Neural cell (in vitro differentiated cells): ENCODE measurements at regions not wholly inside any gene's neighbourhood (a gene's known extent, or its start where the extent isn't known, plus 50 kb on each side); places are given as distances from the start of the nearest gene placed in this dataset.

Experiments
- EZH2 ChIP-seq: fragments of 200-600, 300-800 bp; shearing (Covaris generic), sonication (generic); IDR thresholded peaks from 2 replicates; pipeline ENCODE4 v1.6.1; 2014; ENCODE audit warnings: antibody characterized with exemption, low read length, borderline replicate concordance, mild to moderate bottlenecking; ENCODE audit not compliant: insufficient read depth, poor library complexity, severe bottlenecking
- RAD21 ChIP-seq: fragments of 450-650 bp; conservative IDR thresholded peaks from 2 replicates; pipeline ENCODE4 v1.6.1; 2014; ENCODE audit warnings: antibody characterized with exemption, mild to moderate bottlenecking, moderate library complexity
- TF ChIP-seq, protein P1 (sequence below): IDR thresholded peaks from 2 replicates; pipeline ENCODE4 v1.6.1; 2012; ENCODE audit warnings: borderline replicate concordance

DNA sequence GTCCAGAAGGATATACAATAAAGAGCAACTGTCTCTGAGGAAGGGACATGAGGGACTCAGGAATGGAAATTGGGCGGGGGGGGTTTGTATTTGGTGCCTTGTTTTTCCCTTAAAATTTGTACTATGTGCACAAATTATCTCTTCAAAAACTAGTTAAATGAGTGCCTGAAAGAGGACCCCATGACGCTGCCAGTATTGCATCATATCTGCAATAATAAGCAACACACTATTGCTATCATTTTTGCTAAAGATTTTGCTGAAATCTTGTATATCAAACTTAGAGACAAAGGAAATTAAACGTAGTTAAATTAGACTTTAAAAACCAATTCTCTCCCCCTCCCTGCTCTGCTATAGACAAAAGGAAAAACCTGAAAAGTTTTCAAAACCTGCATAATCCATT is 89.7 kb upstream of the SLC30A5 start:
- TF ChIP-seq, protein P1, sequence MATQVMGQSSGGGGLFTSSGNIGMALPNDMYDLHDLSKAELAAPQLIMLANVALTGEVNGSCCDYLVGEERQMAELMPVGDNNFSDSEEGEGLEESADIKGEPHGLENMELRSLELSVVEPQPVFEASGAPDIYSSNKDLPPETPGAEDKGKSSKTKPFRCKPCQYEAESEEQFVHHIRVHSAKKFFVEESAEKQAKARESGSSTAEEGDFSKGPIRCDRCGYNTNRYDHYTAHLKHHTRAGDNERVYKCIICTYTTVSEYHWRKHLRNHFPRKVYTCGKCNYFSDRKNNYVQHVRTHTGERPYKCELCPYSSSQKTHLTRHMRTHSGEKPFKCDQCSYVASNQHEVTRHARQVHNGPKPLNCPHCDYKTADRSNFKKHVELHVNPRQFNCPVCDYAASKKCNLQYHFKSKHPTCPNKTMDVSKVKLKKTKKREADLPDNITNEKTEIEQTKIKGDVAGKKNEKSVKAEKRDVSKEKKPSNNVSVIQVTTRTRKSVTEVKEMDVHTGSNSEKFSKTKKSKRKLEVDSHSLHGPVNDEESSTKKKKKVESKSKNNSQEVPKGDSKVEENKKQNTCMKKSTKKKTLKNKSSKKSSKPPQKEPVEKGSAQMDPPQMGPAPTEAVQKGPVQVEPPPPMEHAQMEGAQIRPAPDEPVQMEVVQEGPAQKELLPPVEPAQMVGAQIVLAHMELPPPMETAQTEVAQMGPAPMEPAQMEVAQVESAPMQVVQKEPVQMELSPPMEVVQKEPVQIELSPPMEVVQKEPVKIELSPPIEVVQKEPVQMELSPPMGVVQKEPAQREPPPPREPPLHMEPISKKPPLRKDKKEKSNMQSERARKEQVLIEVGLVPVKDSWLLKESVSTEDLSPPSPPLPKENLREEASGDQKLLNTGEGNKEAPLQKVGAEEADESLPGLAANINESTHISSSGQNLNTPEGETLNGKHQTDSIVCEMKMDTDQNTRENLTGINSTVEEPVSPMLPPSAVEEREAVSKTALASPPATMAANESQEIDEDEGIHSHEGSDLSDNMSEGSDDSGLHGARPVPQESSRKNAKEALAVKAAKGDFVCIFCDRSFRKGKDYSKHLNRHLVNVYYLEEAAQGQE = no peak
- TF ChIP-seq RAD21 (no peak), EZH2 (no peak)
